ENCODE measurements at regions not wholly inside any gene's neighbourhood (a gene's known extent, or its start where the extent isn't known, plus 50 kb on each side); places are given as distances from the start of the nearest gene placed in this dataset.

DNA sequence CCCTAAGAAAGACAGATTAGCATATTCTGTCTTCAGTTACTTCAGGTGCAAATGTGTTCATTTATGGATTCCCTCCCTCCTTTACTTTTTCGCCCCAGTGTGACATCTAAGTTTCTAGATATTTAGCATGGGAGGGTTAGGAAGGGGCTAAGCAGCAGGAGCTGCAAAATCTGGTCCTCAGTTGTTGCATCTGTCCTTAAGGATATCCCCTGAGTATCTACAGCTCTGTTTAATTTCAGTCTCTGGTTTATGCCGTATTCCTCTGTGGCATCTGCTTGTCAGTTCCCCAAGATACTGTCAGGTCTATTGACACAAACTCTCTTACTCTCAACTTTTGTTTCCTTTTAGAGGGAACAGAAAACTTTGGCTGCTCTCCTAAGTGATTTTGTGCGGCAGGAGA, 754.6 kb upstream of the MAP3K7 start:
- H3K27ac ChIP-seq, result no peak overlapping the region
- DNase-seq (no peak), ATAC-seq (no peak)
- TF ChIP-seq, protein P1, sequence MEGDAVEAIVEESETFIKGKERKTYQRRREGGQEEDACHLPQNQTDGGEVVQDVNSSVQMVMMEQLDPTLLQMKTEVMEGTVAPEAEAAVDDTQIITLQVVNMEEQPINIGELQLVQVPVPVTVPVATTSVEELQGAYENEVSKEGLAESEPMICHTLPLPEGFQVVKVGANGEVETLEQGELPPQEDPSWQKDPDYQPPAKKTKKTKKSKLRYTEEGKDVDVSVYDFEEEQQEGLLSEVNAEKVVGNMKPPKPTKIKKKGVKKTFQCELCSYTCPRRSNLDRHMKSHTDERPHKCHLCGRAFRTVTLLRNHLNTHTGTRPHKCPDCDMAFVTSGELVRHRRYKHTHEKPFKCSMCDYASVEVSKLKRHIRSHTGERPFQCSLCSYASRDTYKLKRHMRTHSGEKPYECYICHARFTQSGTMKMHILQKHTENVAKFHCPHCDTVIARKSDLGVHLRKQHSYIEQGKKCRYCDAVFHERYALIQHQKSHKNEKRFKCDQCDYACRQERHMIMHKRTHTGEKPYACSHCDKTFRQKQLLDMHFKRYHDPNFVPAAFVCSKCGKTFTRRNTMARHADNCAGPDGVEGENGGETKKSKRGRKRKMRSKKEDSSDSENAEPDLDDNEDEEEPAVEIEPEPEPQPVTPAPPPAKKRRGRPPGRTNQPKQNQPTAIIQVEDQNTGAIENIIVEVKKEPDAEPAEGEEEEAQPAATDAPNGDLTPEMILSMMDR (IDR thresholded peaks at IDR 0.05), result no peak
- no peak for TF ChIP-seq POLR2A (IDR thresholded peaks at IDR 0.05)
- H3K9me3 ChIP-seq, result no peaks in the 10 kb centered on the region
- WGBS (ENCODE audit: insufficient coverage, low coverage, low lambda C conversion rate, missing lambda C conversion rate), result 20% methylated on average over 3 of the region's 3 CpGs
- no peaks in the 10 kb centered on the region for H3K4me1 ChIP-seq
- no peaks in the 10 kb centered on the region for H3K27me3 ChIP-seq
- no peaks in the 10 kb centered on the region for H3K36me3 ChIP-seq
- H3K4me3 ChIP-seq, result no peak overlapping the region
- intact Hi-C loops (cut with DNase I), result no loop called here

DNA sequence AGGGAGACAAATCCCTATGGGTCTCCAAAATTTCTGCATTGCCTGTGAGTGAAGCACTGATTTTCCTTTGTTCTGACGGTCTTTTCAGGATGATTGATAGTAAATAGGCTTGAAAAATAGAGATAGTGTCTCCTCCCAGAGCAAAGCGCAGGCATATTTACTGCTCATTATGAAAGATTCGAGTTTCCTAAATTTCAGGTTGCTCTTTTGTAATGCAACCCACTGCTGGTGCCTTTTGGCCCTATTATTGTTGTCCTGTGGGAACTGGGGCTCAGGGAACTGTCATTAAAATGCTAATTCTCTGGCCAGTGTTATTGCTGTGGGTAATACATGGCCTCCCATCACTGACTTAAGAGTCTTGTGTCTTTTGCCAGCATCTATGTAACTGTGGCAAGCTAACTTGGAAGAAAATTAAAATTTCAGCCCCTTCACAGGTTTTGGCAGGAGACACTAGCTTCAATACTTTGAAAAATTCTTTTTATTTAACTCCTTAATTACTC, 754.1 kb upstream of the MAP3K7 start:
- Histone ChIP-seq H3K4me1 (no peaks in the 10 kb centered on the region), H3K4me3 (no peak overlapping the region), H3K9me3 (no peaks in the 10 kb centered on the region), H3K36me3 (no peaks in the 10 kb centered on the region), H3K27me3 (no peaks in the 10 kb centered on the region), H3K27ac (no peak overlapping the region)
- TF ChIP-seq, protein P1 (IDR thresholded peaks at IDR 0.05), result no peak
- no peak for TF ChIP-seq POLR2A (IDR thresholded peaks at IDR 0.05)
- intact Hi-C loops (cut with DNase I), result no loop called here
- ATAC-seq, result no peak
- 37% methylated on average over 3 of the region's 3 CpGs for WGBS (ENCODE audit: insufficient coverage, low coverage, low lambda C conversion rate, missing lambda C conversion rate)
- no peak for DNase-seq

DNA sequence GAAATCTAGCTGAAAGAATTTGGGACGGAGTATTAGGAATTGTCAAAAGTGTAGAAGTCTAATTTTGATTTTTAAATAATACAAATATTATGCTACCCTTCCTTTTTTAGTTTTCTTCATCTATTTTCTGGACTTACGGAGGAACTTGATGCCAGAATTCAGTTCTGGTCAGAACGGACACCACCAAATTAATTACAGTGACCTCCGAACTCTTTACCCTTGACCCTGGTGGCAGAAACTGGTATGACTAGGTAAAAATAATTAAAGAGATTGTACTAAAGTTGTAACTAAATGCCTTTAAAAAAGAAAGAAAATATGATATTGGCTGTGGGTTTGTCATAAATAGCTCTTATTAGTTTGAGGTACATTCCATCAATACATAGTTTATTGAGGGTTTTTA, 751.1 kb upstream of the MAP3K7 start:
- ATAC-seq (no peak), DNase-seq (no peak)
- no peaks in the 10 kb centered on the region for H3K9me3 ChIP-seq
- 54% methylated on average over 4 of the region's 4 CpGs for WGBS (ENCODE audit: insufficient coverage, low coverage, low lambda C conversion rate, missing lambda C conversion rate)
- no peaks in the 10 kb centered on the region for H3K27me3 ChIP-seq
- no peaks in the 10 kb centered on the region for H3K4me1 ChIP-seq
- intact Hi-C loops (cut with DNase I), result no loop called here
- TF ChIP-seq, protein P1 (IDR thresholded peaks at IDR 0.05), result peak in 2 of 4 donors; percentile 7 to 14
- no peak for TF ChIP-seq POLR2A (IDR thresholded peaks at IDR 0.05)
- no peaks in the 10 kb centered on the region for H3K36me3 ChIP-seq
- no peak overlapping the region for H3K4me3 ChIP-seq
- no peak overlapping the region for H3K27ac ChIP-seq

DNA sequence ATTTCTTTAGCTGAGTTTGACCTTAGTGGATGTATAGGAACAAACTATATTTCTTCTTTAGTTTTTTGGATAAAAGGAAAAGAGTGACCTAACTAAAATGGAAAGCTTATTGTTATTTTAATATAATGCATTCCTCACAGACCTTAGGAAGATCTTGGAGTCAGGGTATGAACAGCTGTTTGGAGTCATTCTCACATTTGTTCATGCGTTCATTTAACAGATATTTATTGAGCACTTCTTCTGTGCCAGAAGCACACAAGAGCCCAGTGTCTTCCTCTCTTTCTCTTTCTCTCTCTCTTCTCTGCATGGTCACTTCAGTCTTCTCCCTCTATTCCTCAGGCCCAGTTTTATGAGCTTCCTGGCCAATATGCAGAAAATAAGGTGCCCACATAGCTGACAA, 744.0 kb upstream of the MAP3K7 start:
- no peak for TF ChIP-seq POLR2A (IDR thresholded peaks at IDR 0.05)
- TF ChIP-seq, protein P1 (IDR thresholded peaks at IDR 0.05), result no peak
- no peak overlapping the region for H3K4me3 ChIP-seq
- DNase-seq (no peak), ATAC-seq (no peak)
- H3K9me3 ChIP-seq, result no peaks in the 10 kb centered on the region
- no peaks in the 10 kb centered on the region for H3K27me3 ChIP-seq
- intact Hi-C loops (cut with DNase I), result no loop called here
- H3K4me1 ChIP-seq, result no peaks in the 10 kb centered on the region
- 69% methylated on average over 1 of the region's 1 CpG for WGBS (ENCODE audit: insufficient coverage, low coverage, low lambda C conversion rate, missing lambda C conversion rate)
- H3K36me3 ChIP-seq, result no peaks in the 10 kb centered on the region
- no peak overlapping the region for H3K27ac ChIP-seq

DNA sequence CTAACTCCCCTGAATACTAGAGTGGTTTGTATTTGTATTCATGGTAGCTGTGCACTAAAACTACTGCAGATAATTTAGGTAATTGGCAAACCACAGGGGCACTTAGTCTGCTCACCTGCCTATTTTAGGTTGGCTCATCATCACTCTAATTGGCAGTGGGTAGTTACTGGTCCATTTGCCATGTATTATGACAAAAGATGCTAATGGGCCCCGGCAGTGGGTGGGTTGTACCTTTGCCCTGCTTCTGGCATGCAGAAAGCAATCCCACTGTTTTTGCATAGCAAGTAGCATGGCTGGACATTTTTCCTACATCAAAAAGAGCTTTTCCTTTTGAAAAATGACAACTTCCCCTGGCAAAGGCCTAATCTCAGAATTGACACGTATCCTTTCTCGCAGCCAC, 741.4 kb upstream of the MAP3K7 start:
- H3K27ac ChIP-seq, result no peak overlapping the region
- no peak overlapping the region for H3K4me3 ChIP-seq
- WGBS (ENCODE audit: insufficient coverage, low coverage, low lambda C conversion rate, missing lambda C conversion rate), result 63% methylated on average over 2 of the region's 3 CpGs
- H3K4me1 ChIP-seq, result no peaks in the 10 kb centered on the region
- no peak for DNase-seq
- no peak for ATAC-seq
- no peaks in the 10 kb centered on the region for H3K9me3 ChIP-seq
- H3K27me3 ChIP-seq, result no peaks in the 10 kb centered on the region
- no peaks in the 10 kb centered on the region for H3K36me3 ChIP-seq
- TF ChIP-seq, protein P1 (IDR thresholded peaks at IDR 0.05), result no peak
- no peak for TF ChIP-seq POLR2A (IDR thresholded peaks at IDR 0.05)
- intact Hi-C loops (cut with DNase I), result no loop called here
